ENCODE measurements at regions not wholly inside any gene's neighbourhood (a gene's known extent, or its start where the extent isn't known, plus 50 kb on each side); places are given as distances from the start of the nearest gene placed in this dataset.

- TF ChIP-seq, protein P1, sequence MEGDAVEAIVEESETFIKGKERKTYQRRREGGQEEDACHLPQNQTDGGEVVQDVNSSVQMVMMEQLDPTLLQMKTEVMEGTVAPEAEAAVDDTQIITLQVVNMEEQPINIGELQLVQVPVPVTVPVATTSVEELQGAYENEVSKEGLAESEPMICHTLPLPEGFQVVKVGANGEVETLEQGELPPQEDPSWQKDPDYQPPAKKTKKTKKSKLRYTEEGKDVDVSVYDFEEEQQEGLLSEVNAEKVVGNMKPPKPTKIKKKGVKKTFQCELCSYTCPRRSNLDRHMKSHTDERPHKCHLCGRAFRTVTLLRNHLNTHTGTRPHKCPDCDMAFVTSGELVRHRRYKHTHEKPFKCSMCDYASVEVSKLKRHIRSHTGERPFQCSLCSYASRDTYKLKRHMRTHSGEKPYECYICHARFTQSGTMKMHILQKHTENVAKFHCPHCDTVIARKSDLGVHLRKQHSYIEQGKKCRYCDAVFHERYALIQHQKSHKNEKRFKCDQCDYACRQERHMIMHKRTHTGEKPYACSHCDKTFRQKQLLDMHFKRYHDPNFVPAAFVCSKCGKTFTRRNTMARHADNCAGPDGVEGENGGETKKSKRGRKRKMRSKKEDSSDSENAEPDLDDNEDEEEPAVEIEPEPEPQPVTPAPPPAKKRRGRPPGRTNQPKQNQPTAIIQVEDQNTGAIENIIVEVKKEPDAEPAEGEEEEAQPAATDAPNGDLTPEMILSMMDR (IDR thresholded peaks at IDR 0.05 in 4 of 5, conservative IDR thresholded peaks at IDR 0.05 in 1 of 5): no peak
- TF ChIP-seq POLR2A (IDR thresholded peaks at IDR 0.05): no peak
Measured at GRCh38 chr9:78839252-78839651, 542.3 kb downstream of the PSAT1 start.

Data from gastrocnemius medialis (tissue), 4 donors.